SK-N-SH (cell line): ENCODE measurements at regions not wholly inside any gene's neighbourhood (a gene's known extent, or its start where the extent isn't known, plus 50 kb on each side); places are given as distances from the start of the nearest gene placed in this dataset.

Source experiments
- CTCF ChIA-PET: fragments of 300-600, 350-600 bp; formaldehyde crosslinking; extraction: SDS; loops from one replicate; lab custom pipeline; 2021; lab: Yijun Ruan, JAX
- POLR2A ChIA-PET: fragments of 350-600 bp; sonication (Branson Sonifier 250); formaldehyde crosslinking; extraction: SDS; loops from one replicate; lab custom pipeline; 2020; ENCODE audit warnings: antibody characterized with exemption, inconsistent platforms; lab: Yijun Ruan, JAX
- DNase-seq: peaks from one replicate; pipeline ENCODE4 v3.0.0; 2012
- H2AFZ ChIP-seq: fragments of 200-600 bp; sonication (generic); 2 replicates; pipeline ENCODE4 v1.8.1; 2016; ENCODE audit warnings: antibody characterized with exemption, mild to moderate bottlenecking, low read depth
- H3F3A ChIP-seq: fragments of 200-600 bp; sonication (generic); replicated peaks from 2 replicates; pipeline ENCODE3; 2016; ENCODE audit warnings: antibody characterized with exemption, mild to moderate bottlenecking; ENCODE audit not compliant: insufficient read depth
- H3K27ac ChIP-seq, 2 experiments: fragments of 200-500 bp in 1 of 2; fragments of 200-600 bp in 1 of 2; sonication (Bioruptor generic) in 1 of 2; sonication (generic), shearing (Covaris generic) in 1 of 2; 2 replicates each; pipeline versions ENCODE4 v1.5.1 to v1.6.1; 2014 to 2016; ENCODE audit warnings: low read depth in 2 of 2, inconsistent platforms in 1 of 2, low read length in 1 of 2, mild to moderate bottlenecking in 1 of 2, mixed read lengths in 1 of 2
- H3K27me3 ChIP-seq: fragments of 200-600 bp; sonication (generic), shearing (Covaris generic); 2 replicates; pipeline ENCODE4 v1.6.1; 2016; ENCODE audit warnings: mixed run types; ENCODE audit not compliant: insufficient read depth
- H3K36me3 ChIP-seq, 2 experiments: fragments of 200-500 bp in 1 of 2; fragments of 200-600 bp in 1 of 2; sonication (Bioruptor generic) in 1 of 2; sonication (generic) in 1 of 2; replicated peaks in 1 of 2; 2 replicates each; pipeline versions ENCODE3 to v1.5.1; 2014 to 2016; ENCODE audit warnings: low read length in 1 of 2, mild to moderate bottlenecking in 1 of 2; ENCODE audit not compliant: insufficient read depth in 2 of 2, control insufficient read depth in 1 of 2
- H3K4me1 ChIP-seq, 2 experiments: fragments of 200-500 bp in 1 of 2; fragments of 200-600 bp in 1 of 2; sonication (Bioruptor generic) in 1 of 2; sonication (generic), shearing (Covaris generic) in 1 of 2; 2 replicates each; pipeline versions ENCODE4 v1.5.1 to v1.6.1; 2014 to 2016; ENCODE audit warnings: low read depth in 1 of 2, low read length in 1 of 2, mixed run types in 1 of 2; ENCODE audit not compliant: insufficient read depth in 2 of 2, control insufficient read depth in 1 of 2
- H3K4me2 ChIP-seq: fragments of 200-600 bp; sonication (generic), shearing (Covaris generic); 2 replicates; pipeline ENCODE4 v1.6.1; 2017; ENCODE audit warnings: mixed run types
- H3K4me3 ChIP-seq, 2 experiments: fragments of 200-500 bp in 1 of 2; fragments of 200-600 bp in 1 of 2; sonication (Bioruptor generic) in 1 of 2; sonication (generic), shearing (Covaris generic) in 1 of 2; 2 replicates each; pipeline versions ENCODE4 v1.5.1 to v1.8.1; 2014 to 2016; ENCODE audit warnings: low read depth in 2 of 2, inconsistent platforms in 1 of 2, low read length in 1 of 2, mild to moderate bottlenecking in 1 of 2, mixed read lengths in 1 of 2, moderate library complexity in 1 of 2
- H3K79me2 ChIP-seq: fragments of 200-600 bp; sonication (generic); 2 replicates; pipeline ENCODE4 v1.8.1; 2017; ENCODE audit warnings: mild to moderate bottlenecking; ENCODE audit not compliant: insufficient read depth
- H3K9ac ChIP-seq: fragments of 200-600 bp; sonication (generic); 2 replicates; pipeline ENCODE4 v1.6.1; 2017; ENCODE audit warnings: mixed run types
- H3K9me2 ChIP-seq: fragments of 200-600 bp; sonication (generic); 2 replicates; pipeline ENCODE4 v1.6.1; 2017; ENCODE audit warnings: mixed run types
- H3K9me3 ChIP-seq: fragments of 200-600 bp; sonication (generic); 2 replicates; pipeline ENCODE4 v1.6.1; 2017; ENCODE audit warnings: mixed run types, mild to moderate bottlenecking, moderate library complexity
- H4K20me1 ChIP-seq: fragments of 200-600 bp; sonication (generic); 2 replicates; pipeline ENCODE4 v1.6.1; 2017; ENCODE audit warnings: mild to moderate bottlenecking, mixed run types; ENCODE audit not compliant: insufficient read depth
- CHD2 ChIP-seq: fragments of 150-350 bp; IDR thresholded peaks from 2 replicates; pipeline ENCODE4 v1.6.1; 2018; ENCODE audit warnings: low read length; ENCODE audit not compliant: partially characterized antibody
- EP300 ChIP-seq, 2 experiments: IDR thresholded peaks; 2 replicates each; pipeline versions ENCODE4 v1.4.0 to v1.6.1; 2012; ENCODE audit warnings: borderline replicate concordance in 1 of 2, low read depth in 1 of 2, low read length in 1 of 2
- EZH2phosphoT487 ChIP-seq: fragments of 200-600 bp; sonication (generic); IDR thresholded peaks from 2 replicates; pipeline ENCODE4 v1.6.1; 2017; ENCODE audit warnings: low read depth, mixed run types, mild to moderate bottlenecking, antibody characterized with exemption, moderate library complexity, borderline replicate concordance
- FOSL2 ChIP-seq: IDR thresholded peaks from 2 replicates; pipeline ENCODE4 v1.4.0; 2012; ENCODE audit warnings: low read depth, mild to moderate bottlenecking, moderate library complexity, borderline replicate concordance
- GABPA ChIP-seq: IDR thresholded peaks from 2 replicates; pipeline ENCODE4 v1.4.0; 2012; ENCODE audit warnings: low read depth, mild to moderate bottlenecking
- GATA2 ChIP-seq: sonication (generic); formaldehyde crosslinking; IDR thresholded peaks from 2 replicates; pipeline ENCODE4 v1.5.0; 2020; ENCODE audit warnings: mild to moderate bottlenecking, missing genetic modification reagents
- JUND ChIP-seq: IDR thresholded peaks from 2 replicates; pipeline ENCODE4 v1.4.0; 2012
- MAX ChIP-seq: IDR thresholded peaks from 2 replicates; pipeline ENCODE4 v1.4.0; 2012; ENCODE audit warnings: low read depth
- MEF2A ChIP-seq: IDR thresholded peaks from 2 replicates; pipeline ENCODE4 v1.4.0; 2012; ENCODE audit warnings: low read depth, borderline replicate concordance
- MXI1 ChIP-seq: IDR thresholded peaks from 2 replicates; pipeline ENCODE4 v1.6.1; 2012; ENCODE audit warnings: mild to moderate bottlenecking, low read depth, low read length, improper control_type of control experiment
- NFIC ChIP-seq: IDR thresholded peaks from 2 replicates; pipeline ENCODE4 v1.4.0; 2012; ENCODE audit warnings: borderline replicate concordance
- NRF1 ChIP-seq: IDR thresholded peaks from 2 replicates; pipeline ENCODE4 v1.6.1; 2012; ENCODE audit warnings: low read depth, mild to moderate bottlenecking, low read length
- RAD21 ChIP-seq: IDR thresholded peaks from 2 replicates; pipeline ENCODE4 v1.6.1; 2012; ENCODE audit warnings: mild to moderate bottlenecking, low read length
- REST ChIP-seq: IDR thresholded peaks from 2 replicates; pipeline ENCODE4 v1.6.1; 2012; ENCODE audit warnings: mild to moderate bottlenecking, low read depth, low read length, moderate library complexity
- RFX5 ChIP-seq: IDR thresholded peaks from 2 replicates; pipeline ENCODE4 v1.6.1; 2012; ENCODE audit warnings: mild to moderate bottlenecking, improper control_type of control experiment, low read length
- SIN3A ChIP-seq: IDR thresholded peaks from 2 replicates; pipeline ENCODE4 v1.6.1; 2012; ENCODE audit warnings: low read depth, mild to moderate bottlenecking, low read length, moderate library complexity, borderline replicate concordance
- TCF12 ChIP-seq: IDR thresholded peaks from 2 replicates; pipeline ENCODE4 v1.4.0; 2012
- ZBTB33 ChIP-seq: IDR thresholded peaks from 2 replicates; pipeline ENCODE4 v1.4.0; 2012; ENCODE audit warnings: low read depth, borderline replicate concordance
- WGBS: methylation state at CpG from one replicate; pipeline ENCODE4 v1.1.6; 2017; ENCODE audit warnings: low lambda C conversion rate; 5-methylcytosine and 5-hydroxymethylcytosine counted together
- TF ChIP-seq, protein P1 (sequence below): IDR thresholded peaks from 2 replicates; pipeline ENCODE4 v1.4.0; 2012; ENCODE audit warnings: low read depth, borderline replicate concordance

- TF ChIP-seq JUND (no peak), GABPA (no peak), RAD21 (no peak), REST (no peak), ZBTB33 (no peak)
Measured at GRCh38 chr12:111295176-111295575, 73.7 kb downstream of the PHETA1 start (continued).

- Histone ChIP-seq H3K9ac (no peak overlapping the region), H3K9me2 (no peaks in the 10 kb centered on the region)
- TF ChIP-seq EZH2phosphoT487 (no peak), SIN3A (no peak), NRF1 (no peak), EP300 (IDR thresholded peaks at IDR 0.05; ENCODE audit: borderline replicate concordance in 1 of 2, low read depth in 1 of 2, low read length in 1 of 2) (no peak), NFIC (no peak), MXI1 (no peak), FOSL2 (no peak), REST (no peak), JUND (no peak), GABPA (no peak), CHD2 (no peak), TCF12 (no peak), RAD21 (no peak), GATA2 (no peak), RFX5 (no peak), MAX (no peak), MEF2A (no peak)
- TF ChIP-seq, protein P1, sequence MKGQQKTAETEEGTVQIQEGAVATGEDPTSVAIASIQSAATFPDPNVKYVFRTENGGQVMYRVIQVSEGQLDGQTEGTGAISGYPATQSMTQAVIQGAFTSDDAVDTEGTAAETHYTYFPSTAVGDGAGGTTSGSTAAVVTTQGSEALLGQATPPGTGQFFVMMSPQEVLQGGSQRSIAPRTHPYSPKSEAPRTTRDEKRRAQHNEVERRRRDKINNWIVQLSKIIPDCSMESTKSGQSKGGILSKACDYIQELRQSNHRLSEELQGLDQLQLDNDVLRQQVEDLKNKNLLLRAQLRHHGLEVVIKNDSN, result no peak
Measured at GRCh38 chr12:111293266-111294009, 75.5 kb downstream of the PHETA1 start.

More at GRCh38 chr12:111293266-111294009, 75.5 kb downstream of the PHETA1 start:
- WGBS, result 77% methylated on average over 19 of the region's 20 CpGs
- no peaks in the 10 kb centered on the region for H3K9me3 ChIP-seq
- no peak overlapping the region for H3K4me2 ChIP-seq
- no peaks in the 10 kb centered on the region for H3K27me3 ChIP-seq
- POLR2A ChIA-PET, result no interaction called here
- DNase-seq, result no peak
- no peaks in the 10 kb centered on the region for H3K36me3 ChIP-seq
- H3K4me1 ChIP-seq, result peaks cover 0 to under 1% of the 10 kb centered on the region in 2 experiments; a peak in 1 of 4 replicates
- no peaks in the 10 kb centered on the region for H3K79me2 ChIP-seq
- H4K20me1 ChIP-seq, result no peaks in the 10 kb centered on the region
- no peak overlapping the region for H2AFZ ChIP-seq
- no peaks in the 10 kb centered on the region for H3F3A ChIP-seq
- H3K4me3 ChIP-seq, result no peak overlapping the region
- CTCF ChIA-PET, result interaction anchor here (1.0 to 1.1 kb wide), 3 partner anchors 12 to 273 kb away, joined by 3 read pairs; no protein-coding TSS in a partner anchor
- no peak overlapping the region for H3K27ac ChIP-seq
